HepG2 (cell line): ENCODE measurements at regions not wholly inside any gene's neighbourhood (a gene's known extent, or its start where the extent isn't known, plus 50 kb on each side); places are given as distances from the start of the nearest gene placed in this dataset.

Experiments used
- ATAC-seq: fragments of 200-7000 bp; cut with Tn5 transposase; 3 replicates; pipeline ENCODE4 v1.9.1; 2020; ENCODE audit warnings: mild to moderate bottlenecking, moderate library complexity
- BruUV-seq: library from RNA; stranded (reverse); fragments of 400-500 nt; replicated peaks from 2 replicates; lab custom pipeline; 2021; lab: Mats Ljungman, UMichigan
- CTCF ChIA-PET: fragments of 300-600 bp; formaldehyde crosslinking; extraction: SDS; loops from one replicate; lab custom pipeline; 2021; ENCODE audit warnings: low total read pairs, inconsistent platforms, low intra/inter-chr PET ratio; lab: Yijun Ruan, JAX
- POLR2A ChIA-PET: fragments of 350-600 bp; sonication (Branson Sonifier 250); formaldehyde crosslinking; loops from one replicate; lab custom pipeline; 2020; ENCODE audit warnings: antibody characterized with exemption, inconsistent platforms; lab: Yijun Ruan, JAX
- DNase-seq: peaks from one replicate; pipeline ENCODE4 v3.0.0-alpha.2; 2015; ENCODE audit warnings: low spot score
- FAIRE-seq: peaks from 3 replicates; lab custom pipeline; 2011; peaks lifted over from hg19 to GRCh38; lab: Jason Lieb, UNC
- H2AFZ ChIP-seq: one replicate; pipeline ENCODE4 v1.6.1; 2011; ENCODE audit warnings: low read length, inconsistent platforms
- H3K27ac ChIP-seq: fragments of 300-600 bp; 3 replicates; pipeline ENCODE4 v1.8.0; 2011; ENCODE audit warnings: mixed run types, mild to moderate bottlenecking, mixed read lengths, low read length, inconsistent platforms; ENCODE audit not compliant: insufficient read depth; ENCODE audit errors: extremely low read length
- H3K27me3 ChIP-seq, 2 experiments: fragments of 200-600 bp in 1 of 2; 2 replicates in 1 of 2; 3 replicates in 1 of 2; pipeline versions ENCODE4 v1.6.0 to v1.8.0; 2011; ENCODE audit warnings: low read length in 2 of 2, mild to moderate bottlenecking in 2 of 2, moderate library complexity in 2 of 2, inconsistent platforms in 1 of 2; ENCODE audit not compliant: insufficient read depth in 2 of 2, control insufficient read depth in 1 of 2
- H3K36me3 ChIP-seq, 2 experiments: fragments of 200-600 bp in 1 of 2; replicated peaks in 1 of 2; 2 replicates in 1 of 2; 3 replicates in 1 of 2; pipeline versions ENCODE4 v1.5.1 to v1.8.0; 2011; ENCODE audit warnings: low read length in 2 of 2, inconsistent platforms in 1 of 2; ENCODE audit not compliant: insufficient read depth in 2 of 2, control insufficient read depth in 1 of 2
- H3K4me1 ChIP-seq: 2 replicates; pipeline ENCODE4 v1.5.1; 2012; ENCODE audit warnings: low read length, inconsistent platforms; ENCODE audit not compliant: insufficient read depth
- H3K4me2 ChIP-seq: 2 replicates; pipeline ENCODE4 v1.6.0; 2011; ENCODE audit warnings: low read depth, low read length, inconsistent platforms
- H3K4me3 ChIP-seq, 3 experiments: fragments of 200-600 bp in 1 of 3; sonication (generic), shearing (Covaris generic) in 1 of 3; replicated peaks in 1 of 3; 2 replicates each; pipeline ENCODE4 v1.5.1; 2011 to 2016; ENCODE audit warnings: low read length in 3 of 3, inconsistent platforms in 2 of 3, low read depth in 2 of 3, mild to moderate bottlenecking in 2 of 3, control low read depth in 1 of 3, mixed read lengths in 1 of 3; ENCODE audit not compliant: insufficient read depth in 1 of 3
- H3K79me2 ChIP-seq: one replicate; pipeline ENCODE4 v1.6.1; 2011; ENCODE audit warnings: low read length, inconsistent platforms; ENCODE audit not compliant: insufficient read depth
- H3K9ac ChIP-seq: 2 replicates; pipeline ENCODE4 v1.6.0; 2011; ENCODE audit warnings: mild to moderate bottlenecking, low read depth, low read length, inconsistent platforms; ENCODE audit not compliant: insufficient read depth
- H3K9me3 ChIP-seq: 2 replicates; pipeline ENCODE4 v1.5.1; 2012; ENCODE audit warnings: mild to moderate bottlenecking, low read length
- H4K20me1 ChIP-seq: 2 replicates; pipeline ENCODE4 v1.6.0; 2011; ENCODE audit warnings: inconsistent platforms, mild to moderate bottlenecking, low read length, moderate library complexity; ENCODE audit not compliant: insufficient read depth
- AGO1 ChIP-seq: fragments of 200-400 bp; formaldehyde crosslinking; IDR thresholded peaks from 2 replicates; pipeline ENCODE4 v1.6.1; 2017; ENCODE audit warnings: mild to moderate bottlenecking, low read depth, low read length, moderate library complexity; ENCODE audit not compliant: poor library complexity, severe bottlenecking
- ATF6 ChIP-seq: sonication (generic); formaldehyde crosslinking; conservative IDR thresholded peaks from 2 replicates; pipeline ENCODE4 v1.4.0; 2020; ENCODE audit warnings: missing genetic modification reagents
- ELK4 ChIP-seq: sonication (generic); formaldehyde crosslinking; IDR thresholded peaks from 2 replicates; pipeline ENCODE4 v1.9.0; 2021; ENCODE audit warnings: missing genetic modification reagents, borderline replicate concordance
- HMGXB4 ChIP-seq, 2 experiments: sonication (generic) in 1 of 2; formaldehyde crosslinking in 1 of 2; IDR thresholded peaks; 2 replicates each; pipeline versions ENCODE4 v1.4.0 to v1.6.1; 2018 to 2020; ENCODE audit warnings: missing genetic modification reagents in 2 of 2, borderline replicate concordance in 1 of 2, low read depth in 1 of 2, mild to moderate bottlenecking in 1 of 2, missing biosample characterization in 1 of 2
- KAT2B ChIP-seq: fragments of 150-350 bp; IDR thresholded peaks from 2 replicates; pipeline ENCODE4 v1.6.1; 2014; ENCODE audit warnings: low read depth, low read length, borderline replicate concordance
- RAD21 ChIP-seq: fragments of 450-650 bp; formaldehyde crosslinking; IDR thresholded peaks from 2 replicates; pipeline ENCODE4 v1.5.0; 2020; ENCODE audit warnings: mild to moderate bottlenecking
- REXO4 ChIP-seq: sonication (generic); formaldehyde crosslinking; IDR thresholded peaks from 2 replicates; pipeline ENCODE4 v1.8.0; 2022; ENCODE audit warnings: missing genetic modification reagents, mild to moderate bottlenecking, borderline replicate concordance
- SALL2 ChIP-seq: sonication (generic); formaldehyde crosslinking; IDR thresholded peaks from 2 replicates; pipeline ENCODE4 v1.8.1; 2023; ENCODE audit warnings: mild to moderate bottlenecking, missing genetic modification reagents, inconsistent platforms
- SMAD3 ChIP-seq: sonication (generic); formaldehyde crosslinking; IDR thresholded peaks from 2 replicates; pipeline ENCODE4 v1.4.0; 2020; ENCODE audit warnings: missing genetic modification reagents
- SMC3 ChIP-seq: IDR thresholded peaks from 2 replicates; pipeline ENCODE4 v1.6.1; 2011; ENCODE audit warnings: low read length, improper control_type of control experiment
- TCF12 ChIP-seq, 2 experiments: fragments of 450-650 bp in 1 of 2; sonication (generic) in 1 of 2; formaldehyde crosslinking in 1 of 2; IDR thresholded peaks; 2 replicates each; pipeline versions ENCODE4 v1.6.1 to v1.8.0; 2017 to 2022; ENCODE audit warnings: antibody characterized with exemption in 1 of 2, mild to moderate bottlenecking in 1 of 2, missing genetic modification reagents in 1 of 2, moderate library complexity in 1 of 2
- TOPORS ChIP-seq: sonication (generic); formaldehyde crosslinking; IDR thresholded peaks from 2 replicates; pipeline ENCODE4 v1.8.0; 2023; ENCODE audit warnings: mild to moderate bottlenecking, missing genetic modification reagents
- ZNF136 ChIP-seq: sonication (generic); formaldehyde crosslinking; IDR thresholded peaks from 2 replicates; pipeline ENCODE4 v1.8.1; 2022; ENCODE audit warnings: low read depth, mild to moderate bottlenecking, moderate library complexity, missing genetic modification reagents
- ZNF253 ChIP-seq: sonication (generic); formaldehyde crosslinking; IDR thresholded peaks from 2 replicates; pipeline ENCODE4 v1.8.0; 2022; ENCODE audit warnings: mild to moderate bottlenecking, missing genetic modification reagents, borderline replicate concordance
- ZNF282 ChIP-seq: fragments of 450-650 bp; IDR thresholded peaks from 2 replicates; pipeline ENCODE4 v1.6.1; 2018; ENCODE audit not compliant: partially characterized antibody
- ZNF329 ChIP-seq: sonication (generic); formaldehyde crosslinking; IDR thresholded peaks from 2 replicates; pipeline ENCODE4 v1.9.0; 2021; ENCODE audit warnings: low read depth, mild to moderate bottlenecking, missing genetic modification reagents
- ZNF747 ChIP-seq: sonication (generic); formaldehyde crosslinking; IDR thresholded peaks from 2 replicates; pipeline ENCODE4 v1.8.1; 2023; ENCODE audit warnings: missing genetic modification reagents, mild to moderate bottlenecking, borderline replicate concordance
- WGBS: methylation state at CpG from one replicate; pipeline ENCODE4 v1.1.6; 2017; ENCODE audit warnings: low lambda C conversion rate; 5-methylcytosine and 5-hydroxymethylcytosine counted together
- in situ Hi-C: cut with HindIII; loops from 2 replicates; pipeline ENCODE4 v1.10.0; 2017; ENCODE audit warnings: low pct_unique_long_range_greater_than_20kb; ENCODE audit not compliant: extremely low pct_ligation_motif_present
- intact Hi-C: fragments of 100-400 bp; cut with micrococcal nuclease; formaldehyde crosslinking; loops from one replicate; pipeline ENCODE4 v1.10.0; 2022; ENCODE audit not compliant: unreplicated experiment

- TF ChIP-seq REXO4 = no peak
- TF ChIP-seq ZNF136 (CRISPR knock-in tag) = no peak
- no peak for TF ChIP-seq TOPORS (CRISPR knock-in tag)
- no peak for TF ChIP-seq ZNF747 (CRISPR knock-in tag)
- no peak for TF ChIP-seq ATF6 (CRISPR knock-in tag)
- TF ChIP-seq SALL2 (CRISPR knock-in tag) = no peak
- TF ChIP-seq ZNF282 = no peak
These were observed 1377.4 kb downstream of the XPNPEP1 start (continued) for GRCh38 chr10:108545921-108546320.

- Histone ChIP-seq H3K27ac (no peak overlapping the region), H3K79me2 (no peaks in the 10 kb centered on the region), H3K9me3 (peaks cover 10% of the 10 kb centered on the region), H3K4me2 (no peak overlapping the region), H3K9ac (no peak overlapping the region), H4K20me1 (no peaks in the 10 kb centered on the region), H3K4me3 (no peak overlapping the region), H3K36me3 (no peaks in the 10 kb centered on the region), H3K4me1 (no peaks in the 10 kb centered on the region), H3K27me3 (no peaks in the 10 kb centered on the region), H2AFZ (no peak overlapping the region)
- ChIA-PET CTCF (no interaction called here), POLR2A (no interaction called here)
- 54% methylated on average over 4 of the region's 10 CpGs for WGBS
- intact Hi-C loops = no loop called here
- DNase-seq (peak; percentile 3), FAIRE-seq (no peak), ATAC-seq (peak; percentile 77)
- in situ Hi-C loops = no loop called here
- no TSS peak for BruUV-seq
- TF ChIP-seq ZNF253 (no peak), SMAD3 (CRISPR knock-in tag) (no peak), KAT2B (no peak), ZNF329 (CRISPR knock-in tag) (no peak), TCF12 (IDR thresholded peaks at IDR 0.05) (no peak), TCF12 (CRISPR knock-in tag; IDR thresholded peaks at IDR 0.05) (no peak), ELK4 (no peak), RAD21 (CRISPR knock-in tag) (peak; percentile 47), SMC3 (peak; percentile 47; the same call in 1 of the 2 replicates), AGO1 (no peak), HMGXB4 (CRISPR knock-in tag; IDR thresholded peaks at IDR 0.05; ENCODE audit: borderline replicate concordance in 1 of 2, low read depth in 1 of 2) (no peak)
These were observed 1378.7 kb downstream of the XPNPEP1 start for GRCh38 chr10:108544500-108545120.
